LNCAP (cell line): ENCODE measurements at regions not wholly inside any gene's neighbourhood (a gene's known extent, or its start where the extent isn't known, plus 50 kb on each side); places are given as distances from the start of the nearest gene placed in this dataset.

Experiments used
- TF ChIP-seq, protein P1 (sequence below): fragments of 450-650 bp; IDR thresholded peaks from 2 replicates; pipeline ENCODE4 v1.5.1; 2017; ENCODE audit warnings: mild to moderate bottlenecking

- TF ChIP-seq, protein P1, sequence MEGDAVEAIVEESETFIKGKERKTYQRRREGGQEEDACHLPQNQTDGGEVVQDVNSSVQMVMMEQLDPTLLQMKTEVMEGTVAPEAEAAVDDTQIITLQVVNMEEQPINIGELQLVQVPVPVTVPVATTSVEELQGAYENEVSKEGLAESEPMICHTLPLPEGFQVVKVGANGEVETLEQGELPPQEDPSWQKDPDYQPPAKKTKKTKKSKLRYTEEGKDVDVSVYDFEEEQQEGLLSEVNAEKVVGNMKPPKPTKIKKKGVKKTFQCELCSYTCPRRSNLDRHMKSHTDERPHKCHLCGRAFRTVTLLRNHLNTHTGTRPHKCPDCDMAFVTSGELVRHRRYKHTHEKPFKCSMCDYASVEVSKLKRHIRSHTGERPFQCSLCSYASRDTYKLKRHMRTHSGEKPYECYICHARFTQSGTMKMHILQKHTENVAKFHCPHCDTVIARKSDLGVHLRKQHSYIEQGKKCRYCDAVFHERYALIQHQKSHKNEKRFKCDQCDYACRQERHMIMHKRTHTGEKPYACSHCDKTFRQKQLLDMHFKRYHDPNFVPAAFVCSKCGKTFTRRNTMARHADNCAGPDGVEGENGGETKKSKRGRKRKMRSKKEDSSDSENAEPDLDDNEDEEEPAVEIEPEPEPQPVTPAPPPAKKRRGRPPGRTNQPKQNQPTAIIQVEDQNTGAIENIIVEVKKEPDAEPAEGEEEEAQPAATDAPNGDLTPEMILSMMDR = no peak
These were observed 160.5 kb upstream of the CCDC54 start for GRCh38 chr3:107216711-107217110.

GRCh38 chr3:107217172-107217571 is 160.1 kb upstream of the CCDC54 start:
- TF ChIP-seq, protein P1 = no peak

DNA sequence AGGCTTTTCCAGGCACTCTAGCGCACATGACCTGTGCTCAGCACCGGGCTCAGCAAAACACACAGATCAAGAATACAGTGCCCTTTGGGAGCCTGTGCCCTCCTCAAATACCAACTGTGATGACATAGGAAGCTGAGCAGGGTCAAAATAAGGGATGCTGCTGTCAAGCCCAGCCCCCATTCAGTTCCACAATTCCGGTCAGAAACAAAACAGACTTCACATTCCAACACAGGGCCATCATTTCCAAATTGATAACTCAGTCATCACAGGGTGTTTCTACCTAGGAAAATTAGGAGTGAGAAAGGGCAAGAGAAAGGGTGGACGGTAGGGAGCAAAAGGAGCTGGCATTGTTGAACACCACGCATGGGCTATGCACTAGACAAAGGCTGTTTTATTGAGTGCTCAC is 158.4 kb upstream of the CCDC54 start:
- TF ChIP-seq, protein P1 = no peak

- TF ChIP-seq, protein P1 = no peak
These were observed 156.7 kb upstream of the CCDC54 start for GRCh38 chr3:107220538-107220937.

DNA sequence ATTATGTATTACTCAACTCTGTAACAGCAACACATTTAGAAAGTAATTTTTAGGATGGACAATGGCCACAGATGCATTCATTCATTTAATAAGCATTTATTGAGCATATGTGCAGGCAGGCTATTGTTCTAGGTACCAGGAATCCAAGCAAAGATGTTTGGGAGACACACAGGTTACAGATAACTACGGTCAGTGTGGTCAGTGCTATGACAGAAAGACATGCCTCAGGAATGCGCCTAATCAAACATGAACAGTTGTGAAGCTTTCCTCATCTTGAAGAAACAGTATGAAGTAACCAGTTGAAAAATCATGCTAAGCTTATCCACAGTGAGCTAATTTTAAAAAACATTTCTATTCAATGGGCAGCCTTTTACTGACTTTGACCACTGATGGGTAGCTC is 155.4 kb upstream of the CCDC54 start:
- TF ChIP-seq, protein P1 = no peak

DNA sequence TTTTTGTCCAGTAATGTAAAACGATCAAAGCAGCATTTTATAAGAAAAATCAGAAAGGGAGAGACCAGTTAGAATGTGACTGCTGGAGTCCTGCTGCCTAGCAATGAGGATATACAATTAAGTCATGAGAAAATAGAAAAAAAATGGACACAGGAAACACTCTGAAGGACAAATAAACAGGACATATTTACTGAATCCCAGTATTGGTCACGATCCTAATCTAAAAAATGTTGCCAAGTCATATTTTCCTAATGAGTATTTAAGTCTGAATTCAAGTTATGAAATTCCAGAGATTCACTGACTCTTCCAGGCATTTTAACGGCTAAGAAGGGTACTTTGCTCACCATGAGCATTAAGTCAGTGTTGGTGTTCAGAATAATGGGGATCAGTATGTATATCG is 154.3 kb upstream of the CCDC54 start:
- TF ChIP-seq, protein P1 = no peak

DNA sequence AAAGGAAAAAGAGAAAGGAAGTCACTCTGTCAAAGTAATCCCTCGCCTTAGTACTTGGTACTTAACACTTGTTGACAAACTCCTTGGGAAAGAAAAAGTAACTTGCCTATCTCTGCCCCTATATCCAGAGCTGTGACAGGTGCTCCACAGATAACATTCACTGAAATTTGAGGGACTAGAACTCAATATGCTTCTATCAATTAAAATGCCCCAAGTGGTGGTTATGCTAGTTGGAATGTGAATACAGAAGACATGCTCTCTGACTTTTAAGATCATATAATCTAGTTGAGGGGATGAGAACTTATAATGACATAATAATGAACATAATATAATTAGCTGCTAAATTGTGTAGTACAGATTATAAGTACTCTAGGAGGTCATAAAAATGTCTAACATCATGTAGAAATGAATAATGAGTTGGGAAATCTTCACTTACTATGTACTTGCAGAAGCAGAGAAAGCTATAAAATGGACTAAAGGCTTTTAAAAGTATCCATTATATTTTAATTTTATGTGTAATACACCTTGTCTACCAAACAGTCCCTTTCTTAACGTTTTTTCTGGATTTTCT is 153.1 kb upstream of the CCDC54 start:
- TF ChIP-seq, protein P1 = no peak

DNA sequence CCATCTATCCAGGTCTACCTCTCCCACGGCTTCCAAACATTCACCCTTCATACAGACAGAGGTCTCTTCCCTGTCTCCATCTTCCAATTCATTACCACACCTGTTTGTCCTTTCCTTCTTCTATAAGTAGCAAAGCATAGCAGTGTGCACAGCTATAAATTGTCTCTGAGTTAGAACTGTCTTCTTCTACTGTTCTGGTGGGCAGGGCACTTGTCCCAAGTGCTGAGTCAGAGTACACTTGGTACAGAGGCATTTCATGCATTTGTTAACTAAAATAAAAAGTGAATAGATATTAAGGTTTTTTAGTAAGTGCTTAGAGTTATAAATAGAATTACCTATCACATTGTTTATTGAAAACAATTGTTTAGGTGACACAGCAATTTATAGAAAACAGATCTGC is 150.1 kb upstream of the CCDC54 start:
- TF ChIP-seq, protein P1 = no peak
